ENCODE measurements at regions not wholly inside any gene's neighbourhood (a gene's known extent, or its start where the extent isn't known, plus 50 kb on each side); places are given as distances from the start of the nearest gene placed in this dataset.

DNA sequence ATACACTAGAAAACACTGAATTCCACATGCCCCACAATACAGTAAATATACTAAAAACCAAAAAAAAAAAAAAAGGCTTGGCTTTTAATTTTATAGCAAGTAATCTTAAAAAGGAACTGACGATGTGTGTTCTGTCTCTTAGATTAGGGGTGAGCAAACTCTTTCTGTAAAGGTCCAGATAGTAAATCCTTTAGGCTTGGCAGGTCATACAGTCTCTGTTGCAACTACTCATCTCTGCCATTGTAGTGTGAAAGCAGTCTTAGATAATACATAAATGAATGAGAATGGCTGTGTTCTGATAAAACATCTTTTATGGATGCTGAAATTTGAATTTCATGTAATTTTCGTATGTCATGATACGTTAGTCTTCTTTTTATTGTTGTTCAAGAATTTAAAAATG is 150.2 kb downstream of the SLC30A10 start:
- TF ChIP-seq POLR2AphosphoS5 (IDR thresholded peaks at IDR 0.05; ENCODE audit: low read depth, low read length) (no peak), POLR2A (IDR thresholded peaks at IDR 0.05; ENCODE audit: low read depth, low read length) (no peak), TAF1 (IDR thresholded peaks at IDR 0.05; ENCODE audit: low read depth, low read length) (no peak), PAX5 (IDR thresholded peaks at IDR 0.05; ENCODE audit: insufficient read depth, low read length, severe bottlenecking) (no peak), SPI1 (IDR thresholded peaks at IDR 0.05; ENCODE audit: low read depth, low read length) (no peak)
